ENCODE measurements at regions not wholly inside any gene's neighbourhood (a gene's known extent, or its start where the extent isn't known, plus 50 kb on each side); places are given as distances from the start of the nearest gene placed in this dataset.
"Not testable (repeated sequence)": the region's sequence is repeated elsewhere in the genome, so short reads cannot be mapped to it uniquely, and the experiment has no call there.

DNA sequence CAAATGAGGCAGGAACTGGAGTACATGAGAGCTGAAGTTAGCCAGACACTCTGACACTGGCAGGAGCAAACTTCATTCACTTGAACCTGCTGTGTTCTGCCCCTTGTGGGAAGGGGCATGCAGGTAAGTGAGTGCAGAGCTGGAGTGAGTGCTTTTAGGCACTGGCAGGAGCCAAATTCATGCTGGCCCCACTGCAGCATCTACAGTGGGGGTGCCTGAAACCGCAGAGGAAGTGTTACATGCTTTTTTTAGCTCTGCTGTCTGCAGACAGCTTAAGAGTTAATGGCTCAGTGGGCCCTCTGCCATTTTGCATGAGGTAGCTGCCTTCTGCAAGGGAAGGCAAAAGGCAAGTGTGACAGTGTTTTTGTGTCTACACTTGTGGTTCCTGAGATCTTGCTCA lies 167.9 kb upstream of the SYNCRIP start:
- FAIRE-seq, result no peak

DNA sequence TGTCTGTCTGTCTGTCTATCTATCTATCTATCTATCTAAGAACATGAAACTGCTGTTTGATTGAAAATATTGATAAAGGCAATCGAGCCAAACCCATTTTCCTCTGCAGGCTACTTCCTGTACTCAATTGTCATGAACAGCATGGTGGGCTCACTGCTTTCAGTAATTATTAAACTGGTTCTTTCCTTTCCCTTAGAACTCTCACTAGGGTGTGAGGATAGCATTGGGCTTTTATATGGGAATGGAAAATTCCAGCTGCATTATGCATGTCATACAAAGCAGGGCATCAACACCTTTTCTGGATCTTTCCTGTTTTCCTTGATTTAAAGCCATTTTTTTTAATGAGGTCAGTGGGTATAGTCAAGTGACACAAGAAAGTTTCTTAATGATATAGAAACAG lies 161.0 kb upstream of the SYNCRIP start:
- no peak for FAIRE-seq

DNA sequence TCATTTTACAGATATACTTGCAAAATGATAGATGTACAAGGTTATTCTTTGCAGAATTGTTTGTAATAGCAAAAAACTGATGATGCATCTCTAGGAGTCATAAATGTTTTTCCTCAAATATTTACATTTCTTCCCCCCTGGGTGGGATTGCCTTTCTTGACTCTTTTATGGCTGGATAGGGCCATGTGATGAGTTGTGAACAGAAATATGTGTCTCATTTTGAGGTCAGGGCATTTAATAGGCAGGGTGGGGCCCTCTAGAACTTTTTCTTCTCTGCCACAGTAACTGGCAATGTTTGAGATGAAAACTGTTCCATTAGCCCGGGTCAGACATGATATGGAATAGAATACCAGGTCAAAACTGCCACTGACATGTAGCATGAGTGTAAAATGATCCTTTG lies 159.5 kb upstream of the SYNCRIP start:
- FAIRE-seq, result no peak

DNA sequence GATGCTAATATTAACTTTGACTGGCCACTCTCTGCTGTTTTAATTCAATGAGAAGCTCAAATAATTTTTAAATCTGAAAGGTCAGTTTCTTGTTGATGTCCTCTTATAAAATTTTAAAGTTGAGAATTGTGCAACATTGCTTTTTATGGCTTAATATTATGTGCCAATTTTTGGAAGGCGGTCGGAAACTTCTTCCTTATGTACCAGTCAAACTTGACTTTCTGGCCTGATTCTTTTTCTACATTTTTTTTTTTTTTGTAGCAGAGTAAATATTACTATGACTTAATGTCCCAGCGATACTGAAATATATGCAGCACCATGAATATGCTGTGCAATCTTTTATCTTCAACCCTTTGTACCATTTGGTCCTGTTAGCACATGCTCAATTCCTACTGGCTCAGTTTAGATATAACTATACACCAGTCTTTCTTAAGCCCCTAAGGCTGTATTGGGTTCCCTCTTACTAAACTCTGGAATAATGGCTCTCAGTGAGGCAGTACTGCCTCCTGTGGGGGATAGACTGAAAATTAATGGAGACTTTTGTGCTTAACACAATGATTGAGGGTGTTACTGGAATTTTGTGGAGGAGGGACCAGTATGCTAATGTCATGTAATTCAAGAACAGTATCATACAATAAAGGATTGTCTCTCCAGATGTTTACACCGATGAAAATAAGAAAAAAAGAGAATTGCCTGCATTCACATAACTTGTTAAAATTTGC lies 156.4 kb upstream of the SYNCRIP start:
- FAIRE-seq, result no peak

DNA sequence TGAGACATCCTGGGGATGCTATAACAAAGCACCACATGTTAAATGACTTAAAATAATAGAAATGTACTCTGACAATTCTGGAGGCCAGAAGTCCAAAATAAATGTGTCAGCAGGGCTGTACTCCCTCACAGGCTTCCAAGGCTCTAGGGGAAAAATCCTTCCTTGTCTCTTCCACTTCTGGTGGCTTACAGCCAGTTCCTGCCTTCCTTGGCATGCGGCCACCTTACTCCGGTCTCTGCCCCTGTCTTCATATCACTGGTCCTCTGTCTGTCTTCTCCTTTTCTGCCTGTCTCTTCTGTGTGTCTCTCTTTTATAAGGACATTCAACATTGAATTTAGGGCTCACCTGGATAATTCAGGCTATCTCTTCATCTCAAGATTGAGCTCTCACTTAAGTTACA lies 155.3 kb upstream of the SYNCRIP start:
- no peak for FAIRE-seq

DNA sequence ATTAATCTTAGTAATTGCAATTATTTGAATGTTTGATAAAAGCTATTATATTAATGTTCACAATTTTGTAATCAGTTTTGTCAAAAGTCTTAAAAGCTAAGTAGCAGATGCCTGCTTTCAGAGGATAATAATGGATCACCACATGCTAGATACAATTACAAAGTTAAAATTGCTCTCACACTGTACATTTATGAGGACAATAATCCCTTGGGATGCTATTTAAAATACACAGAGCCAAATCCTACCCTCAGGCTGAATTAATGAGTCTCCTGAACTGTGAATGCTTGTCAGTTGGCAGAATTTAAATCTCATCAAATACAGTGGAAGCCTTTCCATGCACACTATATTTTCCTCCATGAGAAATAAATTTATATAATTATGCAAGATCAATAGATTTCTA lies 153.3 kb upstream of the SYNCRIP start:
- FAIRE-seq, result no peak

DNA sequence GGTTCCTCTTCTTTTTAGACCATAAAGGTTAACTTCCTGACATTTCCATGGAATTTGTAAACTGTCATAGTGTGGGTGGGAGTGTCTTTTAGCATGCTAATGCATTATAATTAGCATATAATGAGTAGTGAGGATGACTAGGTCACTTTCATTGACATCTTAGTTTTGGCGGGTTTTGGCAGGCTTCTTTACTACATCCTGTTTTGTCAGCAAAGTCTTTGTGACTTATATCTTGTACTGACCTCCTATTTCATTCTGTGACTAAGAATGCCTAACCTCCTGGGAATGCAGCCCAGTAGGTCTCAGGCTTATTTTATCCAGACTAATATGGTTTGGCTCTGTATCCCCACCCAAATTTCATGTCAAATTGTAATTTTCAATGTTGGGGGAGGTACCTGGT lies 149.6 kb upstream of the SYNCRIP start:
- no peak for FAIRE-seq

DNA sequence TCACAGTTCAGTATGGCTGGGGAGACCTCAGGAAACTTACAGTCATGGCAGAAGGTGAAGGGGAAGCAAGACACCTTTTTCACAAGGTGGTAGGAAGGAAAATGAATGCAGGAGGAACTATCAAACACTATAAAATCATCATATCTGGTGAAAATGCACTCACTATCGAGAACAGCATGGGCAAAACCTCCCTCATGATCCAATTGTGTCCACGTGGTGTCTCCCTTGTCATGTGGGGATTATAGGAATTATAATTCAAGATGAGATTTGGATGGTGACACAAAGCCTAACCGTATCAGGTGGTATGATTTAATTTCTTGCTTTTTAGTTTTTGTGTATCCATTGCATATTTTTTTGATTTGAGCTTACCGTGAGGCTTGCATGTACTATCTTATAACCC lies 133.2 kb upstream of the SYNCRIP start:
- no peak for FAIRE-seq

DNA sequence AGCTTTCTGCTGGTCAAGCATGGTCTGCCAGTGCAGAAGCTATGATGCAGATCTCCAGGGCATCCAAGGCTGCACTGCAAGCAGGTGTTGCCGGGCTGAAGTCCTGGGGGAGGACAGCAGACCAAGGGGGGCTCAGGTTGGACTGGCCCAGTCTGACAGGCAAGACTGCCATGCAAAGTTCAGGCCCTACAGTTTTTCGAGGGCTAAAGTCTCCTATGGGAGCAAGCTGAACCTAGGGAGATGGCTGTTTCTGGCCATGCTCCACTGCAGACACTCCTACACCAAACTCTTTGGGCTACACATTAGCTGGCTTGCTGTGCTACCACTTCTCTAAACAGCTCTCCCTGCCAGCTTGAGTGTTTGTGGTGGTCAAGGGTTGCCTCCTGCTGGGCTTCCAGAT lies 130.0 kb upstream of the SYNCRIP start:
- no peak for FAIRE-seq

DNA sequence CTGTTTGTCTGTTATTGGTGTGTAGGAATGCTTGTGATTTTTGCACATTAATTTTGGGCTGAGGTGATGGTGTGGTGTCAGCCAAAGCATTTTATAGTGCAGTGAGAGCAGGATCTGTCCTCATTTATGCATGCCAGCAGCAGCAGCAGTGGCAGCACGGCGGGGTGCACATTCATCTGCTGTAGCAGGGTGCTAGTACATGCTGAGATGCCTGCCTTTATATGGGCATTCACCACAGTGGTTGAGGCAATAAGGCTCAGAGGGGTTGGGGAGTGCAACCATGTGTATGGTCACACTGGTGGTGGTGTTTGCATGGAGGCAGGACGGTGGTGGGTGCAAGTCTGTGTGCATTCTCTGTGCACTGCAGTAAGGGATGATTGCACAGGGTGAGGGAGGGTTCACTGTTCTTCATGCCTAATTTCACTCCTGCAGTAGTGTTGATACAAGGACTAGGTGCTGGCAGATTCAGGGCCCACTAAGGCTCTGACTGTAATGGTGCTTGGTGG lies 129.3 kb upstream of the SYNCRIP start:
- FAIRE-seq, result no peak

DNA sequence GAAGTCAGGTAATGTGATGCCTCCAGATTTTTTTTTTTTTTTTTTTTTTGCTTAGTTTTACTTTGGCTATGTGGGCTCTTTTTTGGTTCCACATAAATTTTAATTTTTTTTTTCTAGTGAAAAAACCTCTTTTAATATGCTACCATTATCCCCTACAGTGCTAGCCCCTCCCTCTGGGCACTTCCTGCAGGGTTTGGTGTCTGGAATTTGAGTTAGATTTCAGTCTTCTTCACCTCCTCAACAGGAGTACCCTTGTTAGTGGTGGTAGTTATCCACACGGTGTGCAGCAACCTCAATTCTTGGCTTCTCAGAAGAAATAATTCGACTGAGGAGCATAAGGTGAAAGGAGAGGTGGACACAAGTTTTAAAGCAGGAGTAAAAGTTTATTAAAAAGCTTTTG lies 128.8 kb upstream of the SYNCRIP start:
- no peak for FAIRE-seq

DNA sequence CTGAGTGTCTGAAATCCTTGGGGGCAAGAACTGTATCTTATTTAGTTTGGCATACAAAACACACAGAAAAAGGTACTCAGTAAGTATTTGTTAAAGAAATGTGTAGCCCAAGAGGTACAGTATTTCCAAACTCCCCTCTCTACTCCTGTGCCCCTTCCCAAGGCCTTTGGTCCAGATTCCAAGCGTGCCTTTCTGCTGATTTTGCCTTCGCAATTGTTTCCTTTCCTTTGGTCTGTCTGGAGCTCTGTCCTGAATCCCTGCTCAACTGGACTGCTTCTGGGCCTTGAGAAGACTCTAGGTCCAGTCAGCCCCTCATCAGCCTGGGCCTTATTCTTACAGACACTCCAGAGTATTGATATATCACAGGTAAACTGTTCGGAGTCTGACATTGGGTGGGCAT lies 122.2 kb upstream of the SYNCRIP start:
- FAIRE-seq, result no peak

DNA sequence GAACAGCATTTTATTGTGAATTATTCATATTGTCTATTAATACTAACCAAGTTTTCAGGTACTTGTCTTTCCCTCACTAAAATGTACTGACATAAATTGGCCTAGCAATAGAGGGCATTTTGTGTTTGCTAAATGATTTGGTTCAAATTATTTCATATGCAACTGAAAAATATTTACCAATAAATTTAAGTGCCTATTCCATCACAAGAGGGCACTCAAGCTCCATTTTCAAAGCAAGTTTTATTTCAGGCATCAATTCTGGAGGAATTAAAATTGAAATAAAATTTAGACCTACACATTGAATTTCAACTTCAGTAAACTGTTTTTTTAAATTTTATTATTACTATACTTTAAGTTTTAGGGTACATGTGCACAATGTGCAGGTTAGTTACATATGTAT lies 114.3 kb upstream of the SYNCRIP start:
- FAIRE-seq, result peak; percentile 41

DNA sequence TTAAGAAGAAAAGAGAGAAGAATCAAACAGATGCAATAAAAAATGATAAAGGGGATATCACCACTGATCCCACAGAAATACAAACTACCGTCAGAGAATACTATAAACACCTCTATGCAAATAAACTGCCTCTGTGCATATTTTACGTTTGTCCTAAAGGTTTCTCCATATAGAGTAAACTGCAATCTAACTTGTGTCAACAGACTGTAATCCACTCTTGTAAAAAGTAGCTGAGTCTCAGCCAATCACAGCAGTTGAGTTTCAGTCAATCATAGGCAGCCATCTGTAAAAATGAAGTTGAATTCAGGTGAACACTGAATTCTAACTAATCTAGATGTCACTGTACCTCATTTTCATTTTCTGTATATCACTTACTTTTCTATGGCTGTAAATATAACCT lies 112.2 kb upstream of the SYNCRIP start:
- no peak for FAIRE-seq

DNA sequence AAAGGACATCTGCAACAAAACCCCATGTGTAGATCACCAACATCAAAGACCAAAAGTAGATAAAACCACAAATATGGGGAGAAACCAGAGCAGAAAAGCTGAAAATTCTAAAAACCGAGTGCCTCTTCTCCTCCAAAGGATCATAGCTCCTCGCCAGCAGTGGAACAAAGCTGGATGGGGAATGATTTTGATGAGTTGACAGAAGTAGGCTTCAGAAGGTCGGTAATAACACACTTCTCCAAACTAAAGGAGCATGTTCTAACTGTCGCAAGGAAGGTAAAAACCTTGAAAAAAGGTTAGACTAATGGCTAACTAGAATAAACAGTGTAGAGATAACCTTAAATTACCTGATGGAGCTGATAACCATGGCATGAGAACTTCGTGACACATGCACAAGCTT lies 109.9 kb upstream of the SYNCRIP start:
- FAIRE-seq, result no peak

DNA sequence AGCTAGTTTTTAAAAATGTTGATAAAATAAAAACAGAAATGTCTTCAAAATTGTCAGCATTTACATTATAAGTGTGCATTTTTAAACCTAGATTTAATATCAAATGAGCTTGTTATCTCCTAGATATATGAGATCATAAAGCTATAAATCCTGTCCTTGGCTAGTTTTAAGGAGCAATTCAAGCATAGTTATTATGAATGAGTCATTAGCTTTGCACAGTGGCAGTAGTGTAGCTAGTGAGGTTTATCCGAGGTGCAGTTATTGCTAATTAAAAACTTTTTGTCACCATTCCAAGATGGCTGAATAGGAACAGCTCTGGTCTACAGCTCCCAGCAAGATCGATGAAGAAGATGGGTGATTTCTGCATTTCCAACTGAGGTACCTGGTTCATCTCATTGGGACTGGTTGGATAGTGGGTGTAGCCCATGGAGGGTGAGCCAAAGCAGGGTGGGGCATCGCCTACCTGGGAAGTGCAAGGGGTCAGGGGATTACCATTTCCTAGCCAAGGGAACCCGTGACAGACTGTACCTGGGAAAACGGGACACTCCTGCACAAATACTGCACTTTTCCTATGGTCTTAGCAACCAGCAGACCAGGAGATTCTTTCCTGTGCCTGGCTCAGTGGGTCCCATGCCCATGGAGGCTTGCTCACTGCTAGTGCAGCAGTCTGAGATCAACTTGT lies 108.8 kb upstream of the SYNCRIP start:
- FAIRE-seq, result no peak

DNA sequence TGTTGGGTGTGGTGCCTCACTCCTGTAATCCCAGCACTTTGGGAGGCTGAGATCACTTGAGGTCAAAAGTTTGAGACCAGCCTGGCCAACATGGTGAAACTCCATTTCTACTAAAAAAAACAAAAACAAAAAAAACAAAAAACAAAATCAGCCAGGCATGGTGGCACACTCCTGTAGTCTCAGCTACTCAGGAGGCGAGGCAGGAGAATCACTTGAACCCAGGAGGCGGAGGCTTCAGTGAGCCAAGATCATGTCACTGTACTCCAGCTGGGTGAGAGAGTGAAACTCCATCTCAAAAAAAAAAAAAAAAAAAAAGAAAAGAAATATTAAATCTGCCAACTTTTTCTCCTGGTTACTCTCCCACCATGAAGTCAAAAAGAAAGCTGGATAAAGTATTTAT lies 107.5 kb upstream of the SYNCRIP start:
- FAIRE-seq, result not testable (repeated sequence)

DNA sequence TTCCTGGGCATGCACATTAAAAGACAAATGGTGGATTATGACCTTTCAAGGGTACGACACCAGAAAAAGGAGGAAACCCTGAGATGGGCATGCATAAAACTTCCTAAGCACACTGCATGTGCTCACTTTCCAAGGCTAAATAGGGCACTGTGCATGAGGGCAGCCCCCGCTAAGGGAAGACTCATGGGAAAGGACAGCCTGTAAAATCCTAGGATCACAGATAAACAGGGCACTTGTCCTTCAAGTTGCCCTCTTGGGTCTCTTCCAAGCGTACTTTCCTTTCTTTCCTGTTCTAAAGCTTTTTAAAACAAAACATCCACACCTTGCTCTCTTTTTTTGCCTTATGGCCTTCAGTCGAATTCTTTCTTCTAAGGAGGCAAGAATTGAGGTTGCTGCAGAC lies 106.5 kb upstream of the SYNCRIP start:
- FAIRE-seq, result no peak

DNA sequence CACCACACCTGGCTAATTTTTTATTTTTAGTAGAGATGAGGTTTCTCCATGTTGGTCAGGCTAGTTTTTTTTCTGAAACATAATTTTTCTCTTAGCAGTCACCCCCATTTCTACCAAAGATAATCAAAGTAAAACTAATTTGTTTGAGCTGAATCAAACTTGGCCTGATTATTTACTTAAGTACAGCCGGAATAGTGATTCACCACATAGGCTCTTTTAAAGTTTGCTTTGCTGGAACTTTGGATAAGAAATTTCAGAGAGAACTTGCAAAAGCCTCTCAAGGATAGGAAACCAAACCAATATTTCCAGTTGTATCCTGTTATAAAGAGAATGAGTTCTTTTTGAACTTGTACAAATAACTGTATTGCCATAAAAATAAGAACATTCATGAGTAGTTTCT lies 105.0 kb upstream of the SYNCRIP start:
- FAIRE-seq, result no peak

DNA sequence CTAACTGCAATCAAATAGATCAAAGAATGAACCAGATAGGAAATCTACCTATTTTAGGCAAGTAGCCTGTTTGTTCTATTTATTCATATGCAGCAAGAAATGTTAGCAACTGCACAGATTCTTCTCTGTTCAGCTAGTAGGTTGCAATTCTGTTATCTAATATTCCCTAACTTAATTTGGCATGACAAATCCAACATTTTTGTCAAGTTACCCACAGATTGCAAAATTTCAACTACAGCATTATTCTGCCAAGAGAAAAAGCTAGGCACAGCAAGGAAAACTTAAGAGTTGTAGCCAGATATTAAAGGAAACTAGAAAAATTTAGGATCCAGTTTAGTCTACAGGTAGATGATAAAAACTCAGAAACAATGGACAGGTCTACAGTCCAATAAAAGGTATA lies 104.4 kb upstream of the SYNCRIP start:
- FAIRE-seq, result no peak

DNA sequence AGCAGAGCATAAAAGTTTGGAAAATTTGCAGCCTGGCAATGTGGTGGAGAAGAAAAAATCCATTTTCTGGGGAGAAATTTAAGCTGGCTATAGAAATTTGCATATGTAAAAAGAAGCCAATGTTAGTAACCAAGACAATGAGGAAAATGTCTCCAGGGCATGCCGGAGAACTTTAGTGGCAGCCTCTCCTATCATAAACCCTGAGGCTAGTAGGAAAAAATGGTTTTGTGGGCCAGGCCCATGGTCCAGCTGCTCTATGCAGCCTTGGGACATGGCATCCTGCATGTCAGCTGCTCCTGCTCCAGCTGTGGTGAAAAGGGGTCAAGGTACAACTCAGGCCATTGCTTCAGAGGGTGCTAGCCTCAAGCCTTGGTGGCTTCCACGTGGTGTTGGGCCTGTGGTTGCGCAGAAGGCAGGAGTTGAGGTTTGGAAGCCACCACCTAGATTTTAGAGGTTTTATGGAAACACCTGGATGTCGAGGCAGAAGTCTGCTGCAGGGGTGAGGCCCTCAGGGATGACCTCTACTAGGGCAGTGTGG lies 101.8 kb upstream of the SYNCRIP start:
- FAIRE-seq, result no peak

DNA sequence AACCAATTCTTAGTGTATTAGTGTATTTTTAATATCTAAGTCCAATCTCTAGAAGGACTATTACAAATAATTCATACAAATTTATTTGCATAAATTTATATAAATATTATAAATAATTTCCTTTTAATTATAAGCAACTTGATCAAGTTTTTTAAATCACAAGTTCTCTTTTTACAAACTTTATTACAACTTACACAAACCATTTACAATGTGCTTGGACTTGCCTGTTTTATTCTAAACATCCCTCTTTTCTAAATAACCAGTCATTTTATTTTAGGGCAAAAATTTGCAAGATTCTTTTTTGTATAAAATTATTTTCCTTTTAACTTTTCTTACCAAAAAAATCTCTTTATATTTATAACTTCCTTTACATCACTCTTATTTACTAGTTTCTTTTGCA lies 83.5 kb upstream of the SYNCRIP start:
- peak; percentile 46 for FAIRE-seq

DNA sequence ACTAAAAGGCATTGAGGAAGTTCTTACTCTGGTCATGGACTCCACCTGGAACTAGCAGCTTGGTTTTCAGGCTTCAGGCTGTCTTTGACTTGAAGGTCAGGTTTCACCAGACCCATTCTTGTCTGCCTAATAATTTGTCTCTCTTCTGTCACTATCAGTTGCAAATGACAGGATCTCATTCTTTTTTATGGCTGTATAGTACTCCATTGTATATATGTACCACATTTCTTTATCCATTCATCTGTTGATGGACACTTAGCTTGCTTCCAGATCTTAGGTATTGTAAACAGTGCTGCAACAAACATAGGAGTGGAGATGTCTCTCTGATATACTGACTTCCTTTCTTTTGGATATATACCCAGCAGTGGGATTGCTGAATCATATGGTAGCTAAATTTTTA lies 73.1 kb upstream of the SYNCRIP start:
- FAIRE-seq, result no peak

DNA sequence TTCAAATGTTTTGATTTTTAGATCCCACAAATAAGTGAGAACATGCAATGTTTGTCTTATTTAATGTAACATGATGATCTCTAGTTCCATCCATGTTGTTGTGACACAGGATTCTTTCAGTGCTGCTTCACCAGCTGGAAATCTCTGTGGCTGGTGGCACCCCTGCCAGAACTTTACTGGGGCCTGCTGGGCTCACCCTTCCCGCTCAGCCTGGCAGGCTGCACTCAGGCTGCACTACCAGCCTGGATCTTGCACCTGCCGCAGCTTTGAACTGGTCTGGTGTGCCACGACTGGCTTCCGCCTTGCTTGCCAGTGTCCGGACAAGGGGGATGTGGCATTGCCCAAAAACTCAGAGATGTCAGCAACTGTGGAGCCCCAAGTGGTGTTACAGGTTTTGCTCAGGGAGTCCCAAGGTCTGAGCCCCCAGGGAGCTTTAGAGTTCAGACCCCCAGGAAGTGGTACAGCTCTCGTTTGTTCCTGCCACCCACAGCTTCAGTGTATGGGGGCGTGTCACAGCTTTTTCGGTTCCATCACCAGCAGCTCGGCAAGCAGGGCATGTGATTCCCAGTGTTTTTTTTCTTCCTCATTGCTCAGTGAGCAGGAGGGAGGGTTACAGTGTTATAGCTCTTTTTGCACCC lies 72.3 kb upstream of the SYNCRIP start:
- no peak for FAIRE-seq

Measured in endometrium (tissue), 2 donors.